ENCODE measurements at regions not wholly inside any gene's neighbourhood (a gene's known extent, or its start where the extent isn't known, plus 50 kb on each side); places are given as distances from the start of the nearest gene placed in this dataset.

DNA sequence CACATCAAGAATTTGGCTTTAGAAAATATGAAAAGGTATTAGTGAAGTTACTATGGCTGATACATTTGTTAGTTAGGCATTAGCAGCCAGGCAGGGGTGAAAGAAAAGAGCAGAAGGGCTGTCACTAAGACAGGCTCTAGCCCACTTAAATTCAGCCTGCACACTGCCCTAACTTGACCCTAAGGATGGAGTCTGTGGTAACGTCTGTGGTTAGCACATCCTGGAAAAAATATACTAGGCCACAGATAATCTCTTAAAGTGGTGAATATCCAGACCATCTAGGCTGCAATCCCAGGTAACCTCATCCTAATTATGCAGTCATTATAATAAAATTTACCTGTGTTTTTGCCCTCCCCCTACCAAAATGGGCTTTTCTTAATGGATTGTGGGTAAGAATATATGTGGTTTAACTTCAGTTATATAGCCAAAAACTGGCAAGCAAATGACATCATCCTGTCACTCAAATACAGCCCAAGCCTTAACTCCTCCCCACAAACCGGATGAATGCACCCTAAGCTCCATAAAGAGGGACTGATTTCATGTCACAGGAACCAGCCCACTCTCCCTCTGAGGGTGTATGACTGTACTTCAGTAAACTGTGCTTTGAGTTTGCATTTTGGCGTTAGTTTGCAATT, 440.9 kb downstream of the LRFN5 start:
- peak; percentile 61 for DNase-seq (ENCODE audit: low read depth)

DNA sequence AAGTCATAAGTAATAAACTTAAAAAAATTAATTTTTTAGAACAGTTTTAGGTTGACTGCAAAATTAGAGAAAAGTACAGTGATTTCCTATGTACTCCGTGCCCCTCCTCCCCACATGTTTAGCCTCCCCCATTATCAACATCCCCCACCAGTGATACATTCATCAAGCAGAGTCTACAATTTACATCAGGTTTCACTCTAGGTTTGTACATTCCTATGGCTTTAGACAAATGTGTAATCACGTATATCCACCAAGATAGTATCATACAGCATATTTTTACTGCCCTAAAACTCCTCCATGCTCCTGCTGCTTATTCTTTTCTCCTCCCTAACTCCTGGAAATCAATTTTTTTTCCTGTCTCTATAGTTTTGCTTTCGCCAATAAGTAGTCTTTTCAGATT, 438.7 kb downstream of the LRFN5 start:
- no peak for DNase-seq (ENCODE audit: low read depth)

DNA sequence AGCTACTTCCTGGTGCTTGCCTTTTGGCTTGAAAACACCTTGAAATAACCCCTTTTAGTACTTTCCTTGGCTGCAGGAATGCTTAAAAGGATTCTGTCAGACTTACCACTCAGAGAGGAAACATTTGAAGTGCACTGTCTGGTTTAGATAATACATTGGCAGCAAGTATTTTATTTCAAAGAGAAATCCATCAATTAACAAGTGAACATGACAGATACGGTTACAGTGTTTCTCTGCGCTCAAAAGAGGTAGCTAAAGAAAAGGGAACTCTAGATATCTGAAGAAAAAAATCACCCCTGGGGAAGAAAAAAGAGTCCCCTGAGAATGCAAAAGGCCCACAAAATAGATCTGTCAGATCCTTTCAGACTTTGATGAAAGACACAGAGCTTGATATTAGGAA, 421.9 kb downstream of the LRFN5 start:
- DNase-seq (ENCODE audit: low read depth): no peak

DNA sequence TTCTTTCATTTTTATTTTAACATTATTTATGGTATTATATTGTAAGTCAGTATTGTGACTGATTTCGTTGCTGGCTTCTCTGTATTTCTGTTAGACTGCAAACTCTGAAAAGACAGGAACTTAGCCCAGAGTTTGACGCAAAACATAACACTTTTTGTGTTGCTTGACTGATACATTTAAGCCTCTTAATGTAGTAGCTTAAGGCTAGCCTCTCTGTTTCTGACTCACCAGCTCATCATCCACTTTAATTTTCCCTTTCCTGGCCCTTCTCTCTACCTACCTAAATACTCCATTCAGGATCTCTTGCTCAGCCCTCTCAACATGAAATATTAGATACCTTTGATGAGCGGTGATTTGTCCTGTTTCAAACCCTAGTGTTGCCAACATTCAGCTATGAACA, 420.6 kb downstream of the LRFN5 start:
- DNase-seq (ENCODE audit: low read depth): peak; percentile 18

DNA sequence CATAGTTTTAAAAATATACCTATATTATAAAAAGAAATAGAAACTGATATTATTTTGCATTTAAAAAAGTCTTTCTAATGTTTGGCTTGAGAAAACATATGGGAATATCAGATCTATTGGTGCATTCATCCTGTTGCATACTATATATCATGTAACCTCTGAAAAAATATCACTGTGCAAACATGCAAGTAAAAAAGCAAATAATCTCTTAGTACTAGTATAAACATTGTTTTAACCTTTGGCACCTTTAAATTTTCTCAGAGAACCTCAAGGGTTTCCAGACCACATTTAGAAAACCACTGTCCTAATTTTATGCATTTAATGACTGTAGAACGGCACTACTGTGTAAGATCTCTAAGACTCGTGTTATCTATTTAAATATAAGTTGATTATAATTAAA, 416.8 kb downstream of the LRFN5 start:
- no peak for DNase-seq (ENCODE audit: low read depth)

DNA sequence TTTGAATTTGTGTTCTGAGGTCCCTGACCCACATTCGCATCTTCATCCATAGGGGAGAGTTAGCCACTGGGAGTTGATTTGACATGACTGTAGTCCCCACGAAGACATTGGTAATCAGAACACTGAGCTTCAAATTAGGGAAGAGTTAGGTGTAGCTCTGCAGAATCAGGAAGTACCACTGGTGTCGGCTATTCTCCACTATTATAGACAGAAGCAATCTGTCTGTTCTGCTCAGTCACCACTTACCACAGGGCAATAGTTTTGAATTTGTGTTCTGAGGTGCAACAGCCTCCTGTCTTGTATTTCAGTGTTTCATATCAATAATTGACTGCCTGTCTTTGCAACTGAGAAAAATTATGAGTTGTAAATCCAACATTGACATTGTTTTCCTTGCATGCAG, 407.6 kb downstream of the LRFN5 start:
- DNase-seq (ENCODE audit: low read depth): no peak

DNA sequence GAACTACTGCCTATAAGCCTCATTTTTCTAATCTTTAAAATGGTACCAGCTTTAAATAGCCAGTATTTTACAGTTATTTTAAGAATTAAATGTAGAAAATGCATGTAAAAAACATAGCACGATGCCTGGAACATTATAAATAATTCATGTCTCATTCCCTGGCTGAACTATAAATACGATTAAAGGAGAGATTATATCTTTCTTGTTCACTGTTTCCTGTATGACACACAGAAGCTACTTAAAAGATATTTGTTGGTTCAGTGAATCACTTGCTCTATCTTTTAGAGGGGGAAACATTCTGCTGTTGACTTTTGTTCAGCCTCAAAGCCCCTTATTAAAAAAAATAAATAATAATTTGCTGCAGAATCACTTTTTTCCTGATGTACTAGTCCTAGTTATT, 406.9 kb downstream of the LRFN5 start:
- peak; percentile 14 for DNase-seq (ENCODE audit: low read depth)

DNA sequence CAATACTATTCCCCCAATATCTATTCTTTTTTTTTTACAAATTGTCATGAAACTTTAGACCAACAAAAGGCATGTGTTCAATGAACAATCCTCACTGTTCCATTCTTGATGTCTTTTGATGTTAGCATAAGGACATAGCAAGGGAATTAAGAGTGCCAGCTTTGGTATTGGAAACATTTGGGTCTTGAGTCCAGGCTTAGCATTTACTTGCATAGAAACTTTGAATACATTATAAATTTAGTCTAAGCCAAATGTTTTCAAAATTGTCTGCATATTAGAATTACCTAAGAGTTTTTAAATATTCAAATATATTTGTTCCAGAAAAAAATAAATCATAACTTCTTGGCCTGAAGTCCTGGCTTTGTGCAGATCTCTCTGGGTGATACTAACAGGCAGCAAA, 406.5 kb downstream of the LRFN5 start:
- DNase-seq (ENCODE audit: low read depth): no peak

DNA sequence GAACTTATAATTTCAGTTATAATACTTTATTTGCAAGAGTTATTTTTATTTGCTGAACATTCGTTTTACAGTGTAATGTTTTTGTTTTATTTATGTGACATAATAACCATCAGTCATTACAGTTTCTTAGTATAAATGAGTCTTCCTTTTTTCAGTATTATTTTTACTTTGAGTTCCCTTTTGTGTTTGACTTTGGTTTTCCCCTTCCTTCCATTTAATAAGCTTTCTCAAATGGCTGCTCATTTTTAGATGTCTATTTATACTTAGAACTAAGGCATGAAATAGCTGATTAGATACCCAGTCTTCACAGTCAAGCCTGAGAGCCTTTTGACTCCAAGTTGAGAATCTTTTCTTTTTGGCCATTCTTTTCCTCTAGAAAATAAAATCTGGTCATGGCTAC, 404.5 kb downstream of the LRFN5 start:
- DNase-seq (ENCODE audit: low read depth): no peak

DNA sequence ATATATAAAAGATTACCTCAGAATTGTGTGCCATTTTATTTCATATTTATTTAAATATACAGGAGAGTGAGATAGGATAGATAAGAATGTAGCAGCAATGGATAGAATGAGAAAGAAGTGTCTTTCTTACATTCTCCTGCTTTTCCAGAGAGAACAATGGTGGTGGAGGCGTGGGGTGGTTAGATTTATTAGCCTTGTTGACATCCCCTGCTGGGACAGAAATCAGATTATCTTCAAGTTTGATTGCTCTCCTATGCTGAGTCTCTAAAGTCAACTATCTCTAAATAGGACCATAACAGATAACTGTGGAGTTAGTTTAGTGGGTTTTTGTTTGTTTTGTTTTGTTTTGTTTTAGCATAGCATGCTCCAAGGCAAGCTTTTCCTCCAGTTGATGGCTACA, 397.6 kb downstream of the LRFN5 start:
- DNase-seq (ENCODE audit: low read depth): no peak

DNA sequence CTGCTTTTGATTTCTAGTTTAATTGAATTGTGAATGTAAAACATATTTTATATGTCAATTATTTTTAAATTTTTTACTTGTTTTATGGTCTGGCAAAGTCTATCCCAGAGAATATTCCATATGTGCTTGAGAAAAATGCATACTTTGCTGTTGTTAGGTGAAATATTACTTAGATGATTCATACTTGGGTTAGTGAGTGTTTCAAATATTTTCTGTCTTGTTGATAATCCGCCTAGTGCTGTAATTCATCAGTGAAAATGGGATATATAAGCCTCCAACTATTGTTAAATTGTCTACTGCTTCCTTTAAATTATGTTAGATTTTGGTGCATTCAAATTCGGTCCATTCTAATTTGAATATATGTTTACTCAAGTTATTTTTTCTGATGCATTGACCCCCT, 395.5 kb downstream of the LRFN5 start:
- DNase-seq (ENCODE audit: low read depth): no peak

DNA sequence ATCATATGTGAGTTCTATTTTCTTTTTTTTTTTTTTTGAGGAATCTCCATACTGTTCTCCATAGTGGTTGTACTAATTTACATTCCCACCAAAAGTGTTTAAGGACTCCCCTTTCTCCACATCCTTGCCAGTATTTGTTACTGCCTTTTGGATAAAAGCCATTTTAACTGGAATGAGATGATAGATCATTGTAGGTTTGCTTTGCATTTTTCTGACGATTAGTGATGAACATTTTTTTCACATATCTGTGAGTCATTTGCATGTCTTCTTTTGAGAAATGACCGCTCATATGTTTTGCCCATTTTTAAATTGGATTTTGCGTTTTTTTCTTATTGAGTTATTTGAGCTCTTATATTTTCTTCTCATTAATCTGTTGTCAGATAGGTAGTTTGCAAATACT, 394.8 kb downstream of the LRFN5 start:
- DNase-seq (ENCODE audit: low read depth): no peak

DNA sequence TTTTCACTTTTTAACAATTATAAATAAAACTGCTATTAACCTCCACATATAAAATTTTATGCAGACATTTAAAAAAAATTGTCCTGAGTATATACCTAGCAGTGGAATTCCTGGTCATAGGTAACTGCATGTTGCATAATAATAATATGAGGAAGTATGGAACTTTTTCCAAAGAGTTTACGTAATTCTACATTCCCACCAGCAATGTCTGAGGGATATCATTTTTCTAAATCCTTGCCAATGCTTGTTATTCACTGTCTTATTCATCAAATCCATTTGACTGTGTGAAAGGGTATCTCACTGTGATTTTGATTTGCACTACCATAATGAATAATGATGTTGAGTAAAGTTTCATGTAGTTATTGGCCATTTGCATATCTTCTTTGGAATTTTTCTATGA, 393.8 kb downstream of the LRFN5 start:
- no peak for DNase-seq (ENCODE audit: low read depth)

DNA sequence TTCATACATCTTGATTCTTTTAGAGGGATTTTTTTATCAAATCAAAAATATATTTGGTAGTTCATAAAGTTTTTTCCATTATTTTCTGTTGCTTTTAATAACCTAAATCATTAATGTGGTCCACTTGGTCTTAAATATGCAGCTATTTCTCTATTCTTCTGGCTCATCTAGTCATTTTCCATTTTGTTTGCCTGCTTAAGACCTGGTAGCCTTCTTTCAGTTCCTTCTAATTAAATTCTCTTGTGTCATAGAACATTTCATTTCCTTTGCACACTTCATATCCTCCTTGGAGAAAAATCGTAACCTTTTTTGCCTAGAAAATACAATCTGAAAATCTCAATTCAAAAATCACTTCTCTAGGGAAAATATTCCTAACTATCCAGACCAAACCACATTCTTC, 387.0 kb downstream of the LRFN5 start:
- DNase-seq (ENCODE audit: low read depth): no peak

DNA sequence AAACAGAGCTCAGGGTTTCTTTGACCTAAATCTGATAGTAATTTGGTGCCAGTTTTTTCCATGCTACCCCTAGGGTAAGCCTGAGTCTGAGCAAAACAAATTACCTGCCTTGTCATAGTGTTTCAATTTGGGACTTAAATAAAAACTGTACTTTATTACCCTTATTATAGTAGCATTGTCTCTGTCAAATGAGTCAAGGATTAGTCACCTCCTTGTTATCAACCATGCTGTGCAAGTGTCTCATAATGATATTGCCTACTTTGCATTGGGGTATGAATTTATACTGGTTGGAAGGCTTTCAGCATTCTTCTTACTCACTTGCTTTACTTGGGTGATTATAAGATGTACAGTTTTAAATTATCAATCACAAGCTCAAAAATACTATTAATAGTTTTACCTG, 380.0 kb downstream of the LRFN5 start:
- peak; percentile 72 for DNase-seq (ENCODE audit: low read depth)

DNA sequence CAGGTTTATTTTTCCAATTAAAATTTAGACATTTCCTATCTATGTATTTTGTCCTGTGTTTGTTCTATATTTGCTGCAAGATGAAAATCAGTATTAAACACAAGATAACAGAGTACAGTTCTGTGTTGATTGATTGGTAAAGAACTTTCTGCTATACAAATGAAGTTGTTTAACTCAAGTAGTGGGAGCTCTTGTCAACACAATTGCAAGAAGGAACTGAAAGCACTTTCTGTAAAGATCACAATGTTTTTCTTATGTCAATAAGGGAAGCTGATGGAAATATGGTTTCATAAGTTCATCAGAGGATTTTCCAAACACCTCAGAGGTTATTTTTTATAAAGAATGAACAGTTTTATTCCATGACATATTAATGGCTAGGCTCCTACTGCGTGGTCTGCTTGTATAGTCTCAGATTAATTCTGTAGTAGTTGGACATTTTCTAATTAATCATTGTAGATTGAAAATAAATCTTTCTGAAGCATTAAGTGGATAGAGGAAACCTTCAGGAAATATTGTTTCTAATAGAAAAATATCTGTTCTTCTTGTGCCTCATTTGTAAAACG, 379.5 kb downstream of the LRFN5 start:
- no peak for DNase-seq (ENCODE audit: low read depth)

DNA sequence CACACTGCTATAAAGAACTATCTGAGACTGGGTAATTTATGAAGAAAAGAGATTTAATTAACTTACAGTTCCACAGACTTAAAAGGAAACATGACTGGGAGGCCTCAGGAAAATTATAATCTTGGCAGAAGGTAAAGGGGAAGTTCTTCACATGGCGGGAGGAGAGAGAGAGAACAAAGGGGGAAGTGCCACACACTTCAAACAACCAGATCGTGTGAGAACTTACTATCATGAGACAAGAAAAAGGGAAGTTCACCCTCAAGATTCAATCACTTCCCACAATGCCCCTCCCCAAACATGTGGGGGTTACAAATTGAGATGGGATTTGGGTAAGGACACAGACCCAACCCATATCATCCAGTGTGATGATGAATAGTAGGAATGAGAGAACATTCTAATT, 366.5 kb downstream of the LRFN5 start:
- no peak for DNase-seq (ENCODE audit: low read depth)

DNA sequence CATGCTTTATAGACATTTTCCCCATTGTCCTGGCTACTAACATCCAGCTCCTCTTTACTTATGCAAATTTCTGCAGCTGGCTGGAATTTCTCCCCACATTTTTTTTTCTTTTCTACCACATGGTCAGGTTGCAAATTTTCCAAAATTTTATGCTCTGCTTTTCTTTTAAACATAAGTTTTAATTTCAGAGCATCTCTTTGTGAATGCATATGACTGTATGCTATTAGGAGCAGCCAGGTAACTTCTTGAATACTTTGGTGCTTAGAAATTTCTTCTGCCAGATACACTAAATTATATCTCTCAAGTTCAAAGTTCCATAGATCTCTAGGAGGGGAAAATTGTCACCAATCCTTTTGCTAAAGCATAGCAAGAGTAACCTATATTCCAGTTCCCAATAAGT, 365.9 kb downstream of the LRFN5 start:
- DNase-seq (ENCODE audit: low read depth): no peak

DNA sequence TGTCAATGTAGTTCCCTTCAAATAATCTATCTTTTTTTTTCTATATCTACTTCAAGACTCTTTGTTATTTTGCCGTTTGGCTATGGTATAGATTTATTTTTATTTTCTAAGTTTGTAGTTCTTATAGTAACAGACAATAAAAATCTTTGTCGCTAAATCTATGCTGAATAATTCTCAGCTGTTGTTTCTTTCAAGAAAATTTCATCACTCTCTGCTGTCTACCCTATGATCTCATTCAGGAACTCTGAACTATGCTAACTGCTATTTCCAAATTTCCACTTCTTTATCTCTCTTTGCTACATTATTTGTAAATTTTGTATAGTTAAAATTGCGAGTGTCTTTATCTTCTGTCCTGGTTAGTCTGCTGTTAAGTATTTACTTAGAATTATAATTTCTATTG, 353.6 kb downstream of the LRFN5 start:
- no peak for DNase-seq (ENCODE audit: low read depth)

DNA sequence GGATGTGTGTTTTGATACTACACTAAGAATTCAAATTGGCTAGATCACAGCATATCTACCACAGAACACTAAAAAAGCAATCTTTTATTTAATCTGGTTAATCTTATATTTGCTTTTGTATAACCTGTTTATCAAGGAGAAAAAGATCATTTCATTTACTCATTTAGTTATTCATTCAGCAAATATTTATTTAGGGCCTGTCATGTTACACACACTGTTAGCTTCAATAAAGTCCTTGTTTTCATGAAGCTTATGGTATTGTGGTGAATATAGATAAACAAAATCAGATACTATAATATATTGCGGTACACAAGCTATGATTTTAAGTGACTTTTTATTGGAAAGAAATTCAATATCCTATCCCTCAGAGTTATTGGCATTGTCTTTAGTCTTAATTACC, 350.8 kb downstream of the LRFN5 start:
- DNase-seq (ENCODE audit: low read depth): no peak

All from HT1080 (cell line).